ENCODE measurements at regions not wholly inside any gene's neighbourhood (a gene's known extent, or its start where the extent isn't known, plus 50 kb on each side); places are given as distances from the start of the nearest gene placed in this dataset.

DNA sequence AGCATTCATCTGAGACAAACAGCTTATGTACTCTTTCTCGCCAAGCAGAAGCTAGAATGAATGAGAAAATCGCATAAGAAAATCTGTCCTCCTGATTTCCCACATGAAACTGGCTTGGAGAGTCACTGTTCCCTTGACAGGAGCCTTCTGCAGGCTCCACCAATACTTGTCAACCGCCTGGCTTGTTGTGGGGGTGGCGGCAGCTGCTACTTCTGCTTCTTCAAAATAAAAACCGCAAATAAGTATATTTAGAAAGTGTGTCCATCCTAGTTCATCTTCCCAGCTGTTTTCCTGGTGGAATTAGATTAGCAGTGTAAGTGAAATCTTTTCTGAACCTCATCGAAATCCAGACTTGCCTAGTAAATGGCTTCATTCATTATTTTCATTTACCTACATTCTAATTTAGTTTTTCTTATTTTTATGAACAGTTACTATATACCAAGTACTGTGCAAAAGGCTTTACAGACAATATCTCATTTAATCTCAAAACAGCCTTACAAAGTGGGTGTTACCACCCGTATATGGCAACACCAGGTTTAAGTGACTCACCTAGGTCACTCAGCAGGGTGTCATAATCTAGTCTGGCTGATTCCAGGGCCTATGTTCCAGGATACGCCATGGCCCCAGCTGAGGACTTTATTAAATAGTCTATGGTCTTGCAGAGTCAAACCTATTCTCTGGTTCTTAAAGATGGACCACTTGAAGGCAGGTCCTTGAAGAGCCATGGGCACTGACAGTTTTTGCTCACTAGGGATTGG is 104.6 kb upstream of the IGFBP7 start:
- H4K5ac ChIP-seq (ENCODE audit: insufficient read length, low read depth, low read length): no peak overlapping the region
- Mint-ChIP-seq H3K27ac (no peak overlapping the region), H3K4me1 (peaks cover 3 to 10% of the 10 kb centered on the region in 2 experiments), H3K4me3 (no peak overlapping the region), H3K9me3 (peaks cover 21 to 25% of the 10 kb centered on the region in 2 experiments), H3K36me3 (ENCODE audit: insufficient read depth in 1 of 3, low read depth in 3 of 3) (peaks cover 8 to 26% (median 15%) of the 10 kb centered on the region in 3 experiments), H3K27me3 (ENCODE audit: low read depth) (no peaks in the 10 kb centered on the region)
- H3K56ac ChIP-seq (ENCODE audit: insufficient read length, low read depth, low read length): no peak overlapping the region
- no peak overlapping the region for H2BK5ac ChIP-seq (ENCODE audit: insufficient read length, low read length)
- H3K18ac ChIP-seq (ENCODE audit: insufficient read length, low read depth, low read length): no peak overlapping the region
- H2BK120ac ChIP-seq (ENCODE audit: low read depth, low read length, poor library complexity, severe bottlenecking): no peak overlapping the region
- H3K4me2 ChIP-seq (ENCODE audit: insufficient read depth, insufficient read length, low read length): no peak overlapping the region
- H2AFZ ChIP-seq (ENCODE audit: low read length): no peak overlapping the region
- no peak overlapping the region for H3K14ac ChIP-seq (ENCODE audit: insufficient read depth, low read length)
- H3K9ac ChIP-seq (ENCODE audit: extremely low read depth, insufficient read length, low read length): no peak overlapping the region
- no peak overlapping the region for H2BK20ac ChIP-seq (ENCODE audit: low read depth, low read length, poor library complexity, severe bottlenecking)
- H4K20me1 ChIP-seq (ENCODE audit: control insufficient read depth, insufficient read depth, insufficient read length): no peaks in the 10 kb centered on the region
- H3K27me3 ChIP-seq (ENCODE audit: insufficient read depth, low read length): no peaks in the 10 kb centered on the region
- peaks cover 2% of the 10 kb centered on the region; the same call in 1 of the 2 replicates for H3K4me1 ChIP-seq (ENCODE audit: insufficient read depth, low read length)
- TF ChIP-seq, protein P1, sequence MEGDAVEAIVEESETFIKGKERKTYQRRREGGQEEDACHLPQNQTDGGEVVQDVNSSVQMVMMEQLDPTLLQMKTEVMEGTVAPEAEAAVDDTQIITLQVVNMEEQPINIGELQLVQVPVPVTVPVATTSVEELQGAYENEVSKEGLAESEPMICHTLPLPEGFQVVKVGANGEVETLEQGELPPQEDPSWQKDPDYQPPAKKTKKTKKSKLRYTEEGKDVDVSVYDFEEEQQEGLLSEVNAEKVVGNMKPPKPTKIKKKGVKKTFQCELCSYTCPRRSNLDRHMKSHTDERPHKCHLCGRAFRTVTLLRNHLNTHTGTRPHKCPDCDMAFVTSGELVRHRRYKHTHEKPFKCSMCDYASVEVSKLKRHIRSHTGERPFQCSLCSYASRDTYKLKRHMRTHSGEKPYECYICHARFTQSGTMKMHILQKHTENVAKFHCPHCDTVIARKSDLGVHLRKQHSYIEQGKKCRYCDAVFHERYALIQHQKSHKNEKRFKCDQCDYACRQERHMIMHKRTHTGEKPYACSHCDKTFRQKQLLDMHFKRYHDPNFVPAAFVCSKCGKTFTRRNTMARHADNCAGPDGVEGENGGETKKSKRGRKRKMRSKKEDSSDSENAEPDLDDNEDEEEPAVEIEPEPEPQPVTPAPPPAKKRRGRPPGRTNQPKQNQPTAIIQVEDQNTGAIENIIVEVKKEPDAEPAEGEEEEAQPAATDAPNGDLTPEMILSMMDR (conservative IDR thresholded peaks at IDR 0.05): no peak
- no peak for DNase-seq
- H3K9me3 ChIP-seq (ENCODE audit: control insufficient read depth, low read depth, low read length): peaks cover 7% of the 10 kb centered on the region
- H3T11ph ChIP-seq (ENCODE audit: low read length): no peak overlapping the region
- H3K27ac ChIP-seq (ENCODE audit: insufficient read length, low read depth, low read length): no peak overlapping the region
- no peaks in the 10 kb centered on the region for H3K23me2 ChIP-seq (ENCODE audit: insufficient read length, low read depth, low read length, poor library complexity, severe bottlenecking)
- no peak overlapping the region for H4K91ac ChIP-seq (ENCODE audit: insufficient read length, low read depth, low read length)
- H3K79me2 ChIP-seq (ENCODE audit: insufficient read depth, low read length): no peaks in the 10 kb centered on the region
- no peak overlapping the region for H2AK5ac ChIP-seq (ENCODE audit: insufficient read length, low read length)
- no peak overlapping the region for H3K23ac ChIP-seq (ENCODE audit: insufficient read length, low read depth, low read length)
- no peak overlapping the region for H3K4ac ChIP-seq (ENCODE audit: low read depth, low read length)
- H2BK15ac ChIP-seq (ENCODE audit: low read depth, low read length): no peak overlapping the region
- no CpG with 5 or more reads among the region's 8 CpGs for WGBS (ENCODE audit: extremely low coverage, insufficient read length, low lambda C conversion rate)
- no peak overlapping the region for H2BK12ac ChIP-seq (ENCODE audit: insufficient read length, low read depth, low read length)
- no peak overlapping the region for H4K8ac ChIP-seq (replicated peaks; ENCODE audit: insufficient read length, low read depth, low read length)
- H3K79me1 ChIP-seq (ENCODE audit: insufficient read depth, low read depth, low read length, poor library complexity, severe bottlenecking): no peaks in the 10 kb centered on the region
